HEK293 (cell line): ENCODE measurements at regions not wholly inside any gene's neighbourhood (a gene's known extent, or its start where the extent isn't known, plus 50 kb on each side); places are given as distances from the start of the nearest gene placed in this dataset.

Source experiments
- CTCF ChIA-PET: fragments of 350-600 bp; formaldehyde crosslinking; extraction: SDS; loops from one replicate; lab custom pipeline; 2021; ENCODE audit warnings: antibody characterized with exemption; lab: Yijun Ruan, JAX
- POLR2A ChIA-PET: fragments of 300-600 bp; formaldehyde crosslinking; extraction: SDS; loops from one replicate; lab custom pipeline; 2020; ENCODE audit warnings: antibody characterized with exemption, inconsistent platforms; lab: Yijun Ruan, JAX
- H3K27ac ChIP-seq: fragments of 200-500 bp; sonication (Bioruptor generic); 2 replicates; pipeline ENCODE4 v1.5.1; 2014; ENCODE audit warnings: low read depth, low read length, control low read depth, inconsistent platforms; ENCODE audit errors: extremely low read depth
- H3K36me3 ChIP-seq, 2 experiments: fragments of 200-500 bp in 1 of 2; sonication (Bioruptor generic) in 1 of 2; 1 replicate in 1 of 2; 2 replicates in 1 of 2; pipeline ENCODE4 v1.5.1; 2014 to 2017; ENCODE audit warnings: inconsistent platforms in 2 of 2, low read length in 2 of 2; ENCODE audit not compliant: control insufficient read depth in 2 of 2, insufficient read depth in 1 of 2
- H3K4me1 ChIP-seq: fragments of 200-500 bp; sonication (Bioruptor generic); 2 replicates; pipeline ENCODE4 v1.5.1; 2014; ENCODE audit warnings: mild to moderate bottlenecking, low read length, inconsistent platforms; ENCODE audit not compliant: control insufficient read depth, insufficient read depth
- H3K4me3 ChIP-seq: 2 replicates; pipeline ENCODE4 v1.5.1; 2011; ENCODE audit warnings: low read depth, mild to moderate bottlenecking, control low read depth, low read length, moderate library complexity
- H3K9me3 ChIP-seq: fragments of 200-500 bp; sonication (Bioruptor generic); 2 replicates; pipeline ENCODE4 v1.5.1; 2014; ENCODE audit warnings: low read depth, low read length, inconsistent platforms; ENCODE audit not compliant: control insufficient read depth, insufficient read depth
- EGR2 ChIP-seq: fragments of 450-650 bp; formaldehyde crosslinking; IDR thresholded peaks from 2 replicates; pipeline ENCODE4 v1.5.1; 2016; ENCODE audit warnings: low read depth, missing biosample characterization, missing genetic modification characterization
- SALL2 ChIP-seq: fragments of 450-650 bp; formaldehyde crosslinking; IDR thresholded peaks from 2 replicates; pipeline ENCODE4 v1.5.0; 2017; ENCODE audit warnings: missing biosample characterization, mild to moderate bottlenecking, missing genetic modification characterization, borderline replicate concordance
- TCF7L2 ChIP-seq: IDR thresholded peaks from 2 replicates; pipeline ENCODE4 v1.6.1; 2011; ENCODE audit warnings: low read depth, mild to moderate bottlenecking, inconsistent platforms, low read length, moderate library complexity, borderline replicate concordance
- ZNF112 ChIP-seq: fragments of 450-650 bp; formaldehyde crosslinking; IDR thresholded peaks from 2 replicates; pipeline ENCODE4 v1.5.0; 2017; ENCODE audit warnings: missing biosample characterization, missing genetic modification characterization
- ZNF114 ChIP-seq: fragments of 450-650 bp; formaldehyde crosslinking; IDR thresholded peaks from 2 replicates; pipeline ENCODE4 v1.5.0; 2017; ENCODE audit warnings: missing biosample characterization, missing genetic modification characterization
- ZNF175 ChIP-seq: fragments of 450-650 bp; formaldehyde crosslinking; IDR thresholded peaks from 2 replicates; pipeline ENCODE4 v1.5.1; 2016; ENCODE audit warnings: missing biosample characterization, missing genetic modification characterization
- ZNF274 ChIP-seq, 2 experiments: fragments of 200-500 bp in 1 of 2; fragments of 450-650 bp in 1 of 2; sonication (Bioruptor generic) in 1 of 2; formaldehyde crosslinking in 1 of 2; IDR thresholded peaks; 2 replicates each; pipeline versions ENCODE4 v1.5.1 to v1.6.1; 2014 to 2016; ENCODE audit warnings: borderline replicate concordance in 1 of 2, inconsistent platforms in 1 of 2, low read length in 1 of 2, missing biosample characterization in 1 of 2, missing genetic modification characterization in 1 of 2
- ZNF354C ChIP-seq: fragments of 450-650 bp; formaldehyde crosslinking; IDR thresholded peaks from 2 replicates; pipeline ENCODE4 v1.5.1; 2016; ENCODE audit warnings: missing biosample characterization, missing genetic modification characterization, low read depth, borderline replicate concordance
- ZNF423 ChIP-seq: fragments of 450-650 bp; formaldehyde crosslinking; IDR thresholded peaks from 2 replicates; pipeline ENCODE4 v1.5.1; 2016; ENCODE audit warnings: missing biosample characterization, missing genetic modification characterization
- ZNF473 ChIP-seq: fragments of 450-650 bp; formaldehyde crosslinking; IDR thresholded peaks from 2 replicates; pipeline ENCODE4 v1.5.1; 2017; ENCODE audit warnings: missing biosample characterization, missing genetic modification characterization
- ZNF76 ChIP-seq: fragments of 450-650 bp; formaldehyde crosslinking; IDR thresholded peaks from 2 replicates; pipeline ENCODE4; 2016; ENCODE audit warnings: low read depth, missing biosample characterization, missing genetic modification characterization, borderline replicate concordance
- ZNF843 ChIP-seq: fragments of 450-650 bp; formaldehyde crosslinking; IDR thresholded peaks from 2 replicates; pipeline ENCODE4 v1.5.1; 2016; ENCODE audit warnings: missing biosample characterization, missing genetic modification characterization
- TF ChIP-seq, protein P1 (sequence below): fragments of 450-650 bp; formaldehyde crosslinking; optimal IDR thresholded peaks from 2 replicates; pipeline ENCODE3; 2016; ENCODE audit warnings: missing biosample characterization, mild to moderate bottlenecking, missing genetic modification characterization
- TF ChIP-seq, protein P2 (sequence below): fragments of 450-650 bp; formaldehyde crosslinking; IDR thresholded peaks from 2 replicates; pipeline ENCODE4 v1.5.1; 2016; ENCODE audit warnings: missing biosample characterization, missing genetic modification characterization, borderline replicate concordance
- TF ChIP-seq, protein P3 (sequence below): fragments of 450-650 bp; formaldehyde crosslinking; IDR thresholded peaks from 2 replicates; pipeline ENCODE4 v1.5.1; 2017; ENCODE audit warnings: missing biosample characterization, missing genetic modification characterization
- TF ChIP-seq, protein P4 (sequence below): fragments of 450-650 bp; formaldehyde crosslinking; IDR thresholded peaks from 2 replicates; pipeline ENCODE4 v1.5.1; 2017; ENCODE audit warnings: missing biosample characterization, missing genetic modification characterization
- TF ChIP-seq, protein P5 (sequence below): fragments of 450-650 bp; formaldehyde crosslinking; IDR thresholded peaks from 2 replicates; pipeline ENCODE4 v1.5.1; 2017; ENCODE audit warnings: missing biosample characterization, missing genetic modification characterization
- TF ChIP-seq, protein P6 (sequence below): fragments of 450-650 bp; formaldehyde crosslinking; IDR thresholded peaks from 2 replicates; pipeline ENCODE4 v1.5.1; 2016; ENCODE audit warnings: missing biosample characterization, missing genetic modification characterization

DNA sequence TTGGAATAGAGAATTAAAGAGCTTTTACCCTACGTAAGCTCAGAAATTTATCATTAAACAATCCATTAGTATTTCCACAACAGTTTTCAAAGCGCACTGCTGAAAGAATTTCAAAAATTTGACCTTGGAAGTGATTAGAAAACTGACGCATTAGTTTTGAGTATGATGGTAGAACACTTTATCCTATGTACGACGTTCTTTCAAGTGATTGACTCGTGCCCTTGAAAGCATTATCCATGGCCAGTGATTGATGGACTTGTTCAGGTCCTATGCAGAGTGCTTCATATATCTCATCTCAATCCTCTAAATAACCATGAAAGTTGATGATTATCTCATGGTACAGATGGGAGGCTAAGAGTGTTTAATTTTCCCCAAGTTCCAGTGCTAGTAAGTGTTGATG, 697.2 kb downstream of the USP25 start (continued):
- TF ChIP-seq, protein P1, sequence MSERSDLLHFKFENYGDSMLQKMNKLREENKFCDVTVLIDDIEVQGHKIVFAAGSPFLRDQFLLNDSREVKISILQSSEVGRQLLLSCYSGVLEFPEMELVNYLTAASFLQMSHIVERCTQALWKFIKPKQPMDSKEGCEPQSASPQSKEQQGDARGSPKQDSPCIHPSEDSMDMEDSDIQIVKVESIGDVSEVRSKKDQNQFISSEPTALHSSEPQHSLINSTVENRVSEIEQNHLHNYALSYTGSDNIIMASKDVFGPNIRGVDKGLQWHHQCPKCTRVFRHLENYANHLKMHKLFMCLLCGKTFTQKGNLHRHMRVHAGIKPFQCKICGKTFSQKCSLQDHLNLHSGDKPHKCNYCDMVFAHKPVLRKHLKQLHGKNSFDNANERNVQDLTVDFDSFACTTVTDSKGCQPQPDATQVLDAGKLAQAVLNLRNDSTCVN (tag by site-specific recombination) = no peak

DNA sequence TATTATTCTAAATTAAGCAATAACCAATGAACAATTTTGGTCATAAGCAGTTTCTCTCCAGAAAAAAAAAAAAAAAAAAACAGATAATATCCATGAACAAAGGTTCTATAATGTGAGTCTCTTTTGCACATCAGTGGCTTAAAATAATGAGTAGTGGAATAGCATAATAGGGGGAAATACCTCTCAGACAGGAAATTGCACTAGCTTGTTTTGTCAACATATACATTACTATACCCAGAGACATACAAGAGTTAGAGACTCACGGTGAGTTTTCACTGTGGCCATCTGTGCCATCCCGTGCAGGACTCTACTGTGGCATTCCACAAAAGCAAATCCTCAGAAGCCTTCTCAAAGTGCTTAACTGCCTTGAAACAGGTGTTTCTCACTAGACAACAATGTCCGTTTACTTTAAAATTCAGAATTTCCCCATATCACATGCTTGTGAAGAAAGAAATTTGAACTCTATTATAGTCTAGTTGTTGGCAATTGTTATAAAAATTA, 697.9 kb downstream of the USP25 start:
- H3K9me3 ChIP-seq = no peaks in the 10 kb centered on the region
- H3K4me1 ChIP-seq = peaks cover 37% of the 10 kb centered on the region
- no peaks in the 10 kb centered on the region for H3K36me3 ChIP-seq
- ChIA-PET POLR2A (no interaction called here), CTCF (no interaction called here)
- H3K27ac ChIP-seq = no peak overlapping the region
- H3K4me3 ChIP-seq = no peak overlapping the region
- TF ChIP-seq ZNF112 (tag by site-specific recombination) = no peak
- TF ChIP-seq, protein P2, sequence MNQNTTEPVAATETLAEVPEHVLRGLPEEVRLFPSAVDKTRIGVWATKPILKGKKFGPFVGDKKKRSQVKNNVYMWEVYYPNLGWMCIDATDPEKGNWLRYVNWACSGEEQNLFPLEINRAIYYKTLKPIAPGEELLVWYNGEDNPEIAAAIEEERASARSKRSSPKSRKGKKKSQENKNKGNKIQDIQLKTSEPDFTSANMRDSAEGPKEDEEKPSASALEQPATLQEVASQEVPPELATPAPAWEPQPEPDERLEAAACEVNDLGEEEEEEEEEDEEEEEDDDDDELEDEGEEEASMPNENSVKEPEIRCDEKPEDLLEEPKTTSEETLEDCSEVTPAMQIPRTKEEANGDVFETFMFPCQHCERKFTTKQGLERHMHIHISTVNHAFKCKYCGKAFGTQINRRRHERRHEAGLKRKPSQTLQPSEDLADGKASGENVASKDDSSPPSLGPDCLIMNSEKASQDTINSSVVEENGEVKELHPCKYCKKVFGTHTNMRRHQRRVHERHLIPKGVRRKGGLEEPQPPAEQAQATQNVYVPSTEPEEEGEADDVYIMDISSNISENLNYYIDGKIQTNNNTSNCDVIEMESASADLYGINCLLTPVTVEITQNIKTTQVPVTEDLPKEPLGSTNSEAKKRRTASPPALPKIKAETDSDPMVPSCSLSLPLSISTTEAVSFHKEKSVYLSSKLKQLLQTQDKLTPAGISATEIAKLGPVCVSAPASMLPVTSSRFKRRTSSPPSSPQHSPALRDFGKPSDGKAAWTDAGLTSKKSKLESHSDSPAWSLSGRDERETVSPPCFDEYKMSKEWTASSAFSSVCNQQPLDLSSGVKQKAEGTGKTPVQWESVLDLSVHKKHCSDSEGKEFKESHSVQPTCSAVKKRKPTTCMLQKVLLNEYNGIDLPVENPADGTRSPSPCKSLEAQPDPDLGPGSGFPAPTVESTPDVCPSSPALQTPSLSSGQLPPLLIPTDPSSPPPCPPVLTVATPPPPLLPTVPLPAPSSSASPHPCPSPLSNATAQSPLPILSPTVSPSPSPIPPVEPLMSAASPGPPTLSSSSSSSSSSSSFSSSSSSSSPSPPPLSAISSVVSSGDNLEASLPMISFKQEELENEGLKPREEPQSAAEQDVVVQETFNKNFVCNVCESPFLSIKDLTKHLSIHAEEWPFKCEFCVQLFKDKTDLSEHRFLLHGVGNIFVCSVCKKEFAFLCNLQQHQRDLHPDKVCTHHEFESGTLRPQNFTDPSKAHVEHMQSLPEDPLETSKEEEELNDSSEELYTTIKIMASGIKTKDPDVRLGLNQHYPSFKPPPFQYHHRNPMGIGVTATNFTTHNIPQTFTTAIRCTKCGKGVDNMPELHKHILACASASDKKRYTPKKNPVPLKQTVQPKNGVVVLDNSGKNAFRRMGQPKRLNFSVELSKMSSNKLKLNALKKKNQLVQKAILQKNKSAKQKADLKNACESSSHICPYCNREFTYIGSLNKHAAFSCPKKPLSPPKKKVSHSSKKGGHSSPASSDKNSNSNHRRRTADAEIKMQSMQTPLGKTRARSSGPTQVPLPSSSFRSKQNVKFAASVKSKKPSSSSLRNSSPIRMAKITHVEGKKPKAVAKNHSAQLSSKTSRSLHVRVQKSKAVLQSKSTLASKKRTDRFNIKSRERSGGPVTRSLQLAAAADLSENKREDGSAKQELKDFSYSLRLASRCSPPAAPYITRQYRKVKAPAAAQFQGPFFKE (tag by site-specific recombination) = no peak

DNA sequence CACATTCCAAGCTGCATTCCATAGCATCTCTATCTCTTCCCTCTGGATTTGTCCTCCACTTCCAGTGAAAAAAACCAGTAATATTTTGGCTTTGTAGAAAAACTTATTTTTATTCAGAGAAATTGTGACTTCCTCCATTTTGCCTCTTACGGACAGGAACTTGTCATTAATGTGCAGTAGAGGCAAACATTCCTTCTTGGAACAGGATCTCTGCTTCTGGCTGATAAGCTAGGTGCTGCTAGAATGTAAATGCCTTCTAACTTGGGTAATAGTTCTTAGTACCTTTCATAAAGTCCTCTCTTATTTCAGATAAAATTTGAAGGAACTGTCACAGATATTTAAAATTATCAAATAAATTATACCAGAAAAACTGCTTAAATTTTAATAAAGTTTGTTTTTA, 707.8 kb downstream of the USP25 start:
- no peak overlapping the region for H3K4me3 ChIP-seq
- ChIA-PET CTCF (no interaction called here), POLR2A (no interaction called here)
- no peaks in the 10 kb centered on the region for H3K9me3 ChIP-seq
- no peaks in the 10 kb centered on the region for H3K36me3 ChIP-seq
- no peak overlapping the region for H3K27ac ChIP-seq
- H3K4me1 ChIP-seq = peaks cover 4% of the 10 kb centered on the region; the same call in 1 of the 2 replicates
- TF ChIP-seq, protein P3, sequence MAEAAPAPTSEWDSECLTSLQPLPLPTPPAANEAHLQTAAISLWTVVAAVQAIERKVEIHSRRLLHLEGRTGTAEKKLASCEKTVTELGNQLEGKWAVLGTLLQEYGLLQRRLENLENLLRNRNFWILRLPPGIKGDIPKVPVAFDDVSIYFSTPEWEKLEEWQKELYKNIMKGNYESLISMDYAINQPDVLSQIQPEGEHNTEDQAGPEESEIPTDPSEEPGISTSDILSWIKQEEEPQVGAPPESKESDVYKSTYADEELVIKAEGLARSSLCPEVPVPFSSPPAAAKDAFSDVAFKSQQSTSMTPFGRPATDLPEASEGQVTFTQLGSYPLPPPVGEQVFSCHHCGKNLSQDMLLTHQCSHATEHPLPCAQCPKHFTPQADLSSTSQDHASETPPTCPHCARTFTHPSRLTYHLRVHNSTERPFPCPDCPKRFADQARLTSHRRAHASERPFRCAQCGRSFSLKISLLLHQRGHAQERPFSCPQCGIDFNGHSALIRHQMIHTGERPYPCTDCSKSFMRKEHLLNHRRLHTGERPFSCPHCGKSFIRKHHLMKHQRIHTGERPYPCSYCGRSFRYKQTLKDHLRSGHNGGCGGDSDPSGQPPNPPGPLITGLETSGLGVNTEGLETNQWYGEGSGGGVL (tag by site-specific recombination) = no peak
- TF ChIP-seq SALL2 (tag by site-specific recombination) = no peak
- no peak for TF ChIP-seq EGR2 (tag by site-specific recombination)
- TF ChIP-seq ZNF843 (tag by site-specific recombination) = no peak
- TF ChIP-seq ZNF473 (tag by site-specific recombination) = no peak
- no peak for TF ChIP-seq ZNF274 (IDR thresholded peaks at IDR 0.05; ENCODE audit: low read length)
- TF ChIP-seq ZNF274 (tag by site-specific recombination; IDR thresholded peaks at IDR 0.05; ENCODE audit: borderline replicate concordance) = no peak
- no peak for TF ChIP-seq ZNF354C (tag by site-specific recombination)
- TF ChIP-seq, protein P4, sequence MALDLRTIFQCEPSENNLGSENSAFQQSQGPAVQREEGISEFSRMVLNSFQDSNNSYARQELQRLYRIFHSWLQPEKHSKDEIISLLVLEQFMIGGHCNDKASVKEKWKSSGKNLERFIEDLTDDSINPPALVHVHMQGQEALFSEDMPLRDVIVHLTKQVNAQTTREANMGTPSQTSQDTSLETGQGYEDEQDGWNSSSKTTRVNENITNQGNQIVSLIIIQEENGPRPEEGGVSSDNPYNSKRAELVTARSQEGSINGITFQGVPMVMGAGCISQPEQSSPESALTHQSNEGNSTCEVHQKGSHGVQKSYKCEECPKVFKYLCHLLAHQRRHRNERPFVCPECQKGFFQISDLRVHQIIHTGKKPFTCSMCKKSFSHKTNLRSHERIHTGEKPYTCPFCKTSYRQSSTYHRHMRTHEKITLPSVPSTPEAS (tag by site-specific recombination) = no peak
- TF ChIP-seq ZNF114 (tag by site-specific recombination) = no peak
- no peak for TF ChIP-seq ZNF175 (tag by site-specific recombination)
- TF ChIP-seq, protein P5, sequence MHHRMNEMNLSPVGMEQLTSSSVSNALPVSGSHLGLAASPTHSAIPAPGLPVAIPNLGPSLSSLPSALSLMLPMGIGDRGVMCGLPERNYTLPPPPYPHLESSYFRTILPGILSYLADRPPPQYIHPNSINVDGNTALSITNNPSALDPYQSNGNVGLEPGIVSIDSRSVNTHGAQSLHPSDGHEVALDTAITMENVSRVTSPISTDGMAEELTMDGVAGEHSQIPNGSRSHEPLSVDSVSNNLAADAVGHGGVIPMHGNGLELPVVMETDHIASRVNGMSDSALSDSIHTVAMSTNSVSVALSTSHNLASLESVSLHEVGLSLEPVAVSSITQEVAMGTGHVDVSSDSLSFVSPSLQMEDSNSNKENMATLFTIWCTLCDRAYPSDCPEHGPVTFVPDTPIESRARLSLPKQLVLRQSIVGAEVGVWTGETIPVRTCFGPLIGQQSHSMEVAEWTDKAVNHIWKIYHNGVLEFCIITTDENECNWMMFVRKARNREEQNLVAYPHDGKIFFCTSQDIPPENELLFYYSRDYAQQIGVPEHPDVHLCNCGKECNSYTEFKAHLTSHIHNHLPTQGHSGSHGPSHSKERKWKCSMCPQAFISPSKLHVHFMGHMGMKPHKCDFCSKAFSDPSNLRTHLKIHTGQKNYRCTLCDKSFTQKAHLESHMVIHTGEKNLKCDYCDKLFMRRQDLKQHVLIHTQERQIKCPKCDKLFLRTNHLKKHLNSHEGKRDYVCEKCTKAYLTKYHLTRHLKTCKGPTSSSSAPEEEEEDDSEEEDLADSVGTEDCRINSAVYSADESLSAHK (tag by site-specific recombination) = no peak
- no peak for TF ChIP-seq ZNF76 (tag by site-specific recombination)
- TF ChIP-seq TCF7L2 = no peak
- TF ChIP-seq, protein P6, sequence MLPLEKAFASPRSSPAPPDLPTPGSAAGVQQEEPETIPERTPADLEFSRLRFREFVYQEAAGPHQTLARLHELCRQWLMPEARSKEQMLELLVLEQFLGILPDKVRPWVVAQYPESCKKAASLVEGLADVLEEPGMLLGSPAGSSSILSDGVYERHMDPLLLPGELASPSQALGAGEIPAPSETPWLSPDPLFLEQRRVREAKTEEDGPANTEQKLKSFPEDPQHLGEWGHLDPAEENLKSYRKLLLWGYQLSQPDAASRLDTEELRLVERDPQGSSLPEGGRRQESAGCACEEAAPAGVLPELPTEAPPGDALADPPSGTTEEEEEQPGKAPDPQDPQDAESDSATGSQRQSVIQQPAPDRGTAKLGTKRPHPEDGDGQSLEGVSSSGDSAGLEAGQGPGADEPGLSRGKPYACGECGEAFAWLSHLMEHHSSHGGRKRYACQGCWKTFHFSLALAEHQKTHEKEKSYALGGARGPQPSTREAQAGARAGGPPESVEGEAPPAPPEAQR (tag by site-specific recombination) = no peak
- TF ChIP-seq ZNF423 = no peak
